Neural cell (in vitro differentiated cells): ENCODE measurements at regions not wholly inside any gene's neighbourhood (a gene's known extent, or its start where the extent isn't known, plus 50 kb on each side); places are given as distances from the start of the nearest gene placed in this dataset.

ENCODE experiments used
- H2AFZ ChIP-seq: fragments of 200-600, 300-800 bp; sonication (generic), shearing (Covaris generic); 2 replicates; pipeline ENCODE4 v1.6.0; 2014; ENCODE audit warnings: low read depth, mild to moderate bottlenecking, antibody characterized with exemption, low read length, moderate library complexity
- H3F3A ChIP-seq: fragments of 200-600 bp; shearing (Covaris generic); 2 replicates; pipeline ENCODE4 v1.6.1; 2016; ENCODE audit warnings: mild to moderate bottlenecking, moderate library complexity, mixed read lengths, antibody characterized with exemption, low read length; ENCODE audit not compliant: insufficient read depth, poor library complexity, severe bottlenecking
- H3K27ac ChIP-seq: fragments of 200-600, 300-800 bp; sonication (generic), shearing (Covaris generic); 2 replicates; pipeline ENCODE4 v1.5.1; 2014; ENCODE audit warnings: mild to moderate bottlenecking, low read length, moderate library complexity
- H3K27me3 ChIP-seq: fragments of 300-800, 200-600 bp; sonication (generic), shearing (Covaris generic); 2 replicates; pipeline ENCODE4 v1.6.0; 2014; ENCODE audit warnings: mild to moderate bottlenecking, low read depth, low read length, moderate library complexity; ENCODE audit not compliant: insufficient read depth
- H3K36me3 ChIP-seq: fragments of 300-800, 200-600 bp; sonication (generic), shearing (Covaris generic); 2 replicates; pipeline ENCODE4 v1.5.1; 2014; ENCODE audit warnings: mild to moderate bottlenecking, antibody characterized with exemption, low read length, moderate library complexity; ENCODE audit not compliant: insufficient read depth
- H3K4me2 ChIP-seq: fragments of 300-800, 200-600 bp; sonication (generic), shearing (Covaris generic); 2 replicates; pipeline ENCODE4 v1.6.0; 2014; ENCODE audit warnings: mild to moderate bottlenecking, low read length
- H3K4me3 ChIP-seq: fragments of 300-800, 200-600 bp; sonication (generic), shearing (Covaris generic); 2 replicates; pipeline ENCODE4 v1.5.1; 2014; ENCODE audit warnings: mild to moderate bottlenecking, low read length, moderate library complexity
- H3K79me2 ChIP-seq: fragments of 200-600 bp; shearing (Covaris generic); replicated peaks from 2 replicates; pipeline ENCODE4 v1.6.0; 2014; ENCODE audit warnings: mild to moderate bottlenecking, low read length, moderate library complexity; ENCODE audit not compliant: insufficient read depth
- H3K9ac ChIP-seq: fragments of 300-800, 200-600 bp; sonication (generic), shearing (Covaris generic); 2 replicates; pipeline ENCODE4 v1.6.1; 2016; ENCODE audit warnings: mild to moderate bottlenecking, low read length, mixed read lengths
- H3K9me2 ChIP-seq: fragments of 200-600 bp; shearing (Covaris generic); 2 replicates; pipeline ENCODE4 v1.6.1; 2016; ENCODE audit warnings: mild to moderate bottlenecking, low read length, mixed read lengths; ENCODE audit not compliant: insufficient read depth
- H3K9me3 ChIP-seq: fragments of 200-600, 300-800 bp; sonication (generic), shearing (Covaris generic); 2 replicates; pipeline ENCODE4 v1.6.1; 2016; ENCODE audit warnings: mild to moderate bottlenecking, mixed run types, low read length, moderate library complexity, mixed read lengths
- H4K20me1 ChIP-seq: fragments of 200-600 bp; shearing (Covaris generic); 2 replicates; pipeline ENCODE4 v1.6.1; 2016; ENCODE audit warnings: mild to moderate bottlenecking, mixed run types; ENCODE audit not compliant: insufficient read depth
- CTCF ChIP-seq: fragments of 450-650 bp; IDR thresholded peaks from 2 replicates; pipeline ENCODE4 v1.5.1; 2014; ENCODE audit warnings: antibody characterized with exemption, mild to moderate bottlenecking, moderate library complexity; ENCODE audit not compliant: poor library complexity, severe bottlenecking
- EP300 ChIP-seq: fragments of 450-650 bp; conservative IDR thresholded peaks from 2 replicates; pipeline ENCODE4 v1.6.1; 2014; ENCODE audit warnings: antibody characterized with exemption, mild to moderate bottlenecking, moderate library complexity; ENCODE audit not compliant: poor library complexity, severe bottlenecking
- EZH2 ChIP-seq: fragments of 200-600, 300-800 bp; shearing (Covaris generic), sonication (generic); IDR thresholded peaks from 2 replicates; pipeline ENCODE4 v1.6.1; 2014; ENCODE audit warnings: antibody characterized with exemption, low read length, borderline replicate concordance, mild to moderate bottlenecking; ENCODE audit not compliant: insufficient read depth, poor library complexity, severe bottlenecking
- MXI1 ChIP-seq: fragments of 450-650 bp; conservative IDR thresholded peaks from 2 replicates; pipeline ENCODE4 v1.6.1; 2014; ENCODE audit warnings: antibody characterized with exemption, mild to moderate bottlenecking; ENCODE audit not compliant: poor library complexity, severe bottlenecking
- POLR2AphosphoS5 ChIP-seq: IDR thresholded peaks from 2 replicates; pipeline ENCODE4 v1.6.1; 2012
- RAD21 ChIP-seq: fragments of 450-650 bp; conservative IDR thresholded peaks from 2 replicates; pipeline ENCODE4 v1.6.1; 2014; ENCODE audit warnings: antibody characterized with exemption, mild to moderate bottlenecking, moderate library complexity
- SMC3 ChIP-seq: fragments of 450-650 bp; conservative IDR thresholded peaks from 2 replicates; pipeline ENCODE4 v1.6.1; 2014; ENCODE audit warnings: antibody characterized with exemption, mild to moderate bottlenecking, moderate library complexity; ENCODE audit not compliant: poor library complexity
- TAF1 ChIP-seq: IDR thresholded peaks from 2 replicates; pipeline ENCODE4 v1.6.1; 2012; ENCODE audit warnings: low read depth
- TF ChIP-seq, protein P1 (sequence below): IDR thresholded peaks from 2 replicates; pipeline ENCODE4 v1.6.1; 2012; ENCODE audit warnings: borderline replicate concordance

- Histone ChIP-seq H3K27me3 (no peaks in the 10 kb centered on the region), H3K4me2 (no peak overlapping the region), H3K79me2 (no peaks in the 10 kb centered on the region), H3K9ac (no peak overlapping the region), H3K36me3 (no peaks in the 10 kb centered on the region), H2AFZ (no peak overlapping the region), H3K9me3 (no peaks in the 10 kb centered on the region), H3K27ac (no peak overlapping the region), H3K4me3 (no peak overlapping the region), H4K20me1 (no peaks in the 10 kb centered on the region), H3F3A (no peaks in the 10 kb centered on the region), H3K9me2 (no peaks in the 10 kb centered on the region)
- TF ChIP-seq EZH2 (no peak), MXI1 (no peak), TAF1 (no peak), POLR2AphosphoS5 (no peak), RAD21 (no peak), EP300 (no peak)
These were observed 623.8 kb downstream of the FAT4 start for GRCh38 chr4:125938541-125938940.

DNA sequence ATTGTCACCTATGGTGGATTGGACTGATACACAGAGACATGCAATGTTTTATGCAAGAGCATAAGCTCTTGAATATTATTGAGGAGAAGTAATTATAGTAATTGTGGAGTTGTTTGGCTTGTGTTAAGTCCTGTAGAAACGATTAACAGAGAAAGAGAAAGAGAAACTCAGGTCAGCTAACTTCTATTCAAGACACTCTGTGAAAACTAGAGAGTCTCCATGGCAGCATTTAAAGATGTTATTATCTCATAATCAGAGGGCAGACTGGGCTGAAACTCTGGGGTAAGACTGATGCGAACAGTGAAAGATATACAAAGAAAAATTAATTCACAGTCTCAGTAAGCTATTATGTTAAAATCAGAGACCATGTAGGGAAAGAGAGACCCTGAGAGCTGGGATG lies 625.7 kb downstream of the FAT4 start:
- Histone ChIP-seq H3K36me3 (no peaks in the 10 kb centered on the region), H4K20me1 (no peaks in the 10 kb centered on the region), H3K79me2 (no peaks in the 10 kb centered on the region), H2AFZ (no peak overlapping the region), H3K4me3 (no peak overlapping the region), H3K9ac (no peak overlapping the region), H3K9me2 (no peaks in the 10 kb centered on the region), H3K27ac (no peak overlapping the region), H3K9me3 (no peaks in the 10 kb centered on the region), H3F3A (no peaks in the 10 kb centered on the region), H3K4me2 (no peak overlapping the region), H3K27me3 (no peaks in the 10 kb centered on the region)
- no peak for TF ChIP-seq CTCF
- TF ChIP-seq SMC3, result no peak
- no peak for TF ChIP-seq EP300
- TF ChIP-seq, protein P1, sequence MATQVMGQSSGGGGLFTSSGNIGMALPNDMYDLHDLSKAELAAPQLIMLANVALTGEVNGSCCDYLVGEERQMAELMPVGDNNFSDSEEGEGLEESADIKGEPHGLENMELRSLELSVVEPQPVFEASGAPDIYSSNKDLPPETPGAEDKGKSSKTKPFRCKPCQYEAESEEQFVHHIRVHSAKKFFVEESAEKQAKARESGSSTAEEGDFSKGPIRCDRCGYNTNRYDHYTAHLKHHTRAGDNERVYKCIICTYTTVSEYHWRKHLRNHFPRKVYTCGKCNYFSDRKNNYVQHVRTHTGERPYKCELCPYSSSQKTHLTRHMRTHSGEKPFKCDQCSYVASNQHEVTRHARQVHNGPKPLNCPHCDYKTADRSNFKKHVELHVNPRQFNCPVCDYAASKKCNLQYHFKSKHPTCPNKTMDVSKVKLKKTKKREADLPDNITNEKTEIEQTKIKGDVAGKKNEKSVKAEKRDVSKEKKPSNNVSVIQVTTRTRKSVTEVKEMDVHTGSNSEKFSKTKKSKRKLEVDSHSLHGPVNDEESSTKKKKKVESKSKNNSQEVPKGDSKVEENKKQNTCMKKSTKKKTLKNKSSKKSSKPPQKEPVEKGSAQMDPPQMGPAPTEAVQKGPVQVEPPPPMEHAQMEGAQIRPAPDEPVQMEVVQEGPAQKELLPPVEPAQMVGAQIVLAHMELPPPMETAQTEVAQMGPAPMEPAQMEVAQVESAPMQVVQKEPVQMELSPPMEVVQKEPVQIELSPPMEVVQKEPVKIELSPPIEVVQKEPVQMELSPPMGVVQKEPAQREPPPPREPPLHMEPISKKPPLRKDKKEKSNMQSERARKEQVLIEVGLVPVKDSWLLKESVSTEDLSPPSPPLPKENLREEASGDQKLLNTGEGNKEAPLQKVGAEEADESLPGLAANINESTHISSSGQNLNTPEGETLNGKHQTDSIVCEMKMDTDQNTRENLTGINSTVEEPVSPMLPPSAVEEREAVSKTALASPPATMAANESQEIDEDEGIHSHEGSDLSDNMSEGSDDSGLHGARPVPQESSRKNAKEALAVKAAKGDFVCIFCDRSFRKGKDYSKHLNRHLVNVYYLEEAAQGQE, result no peak
- TF ChIP-seq MXI1, result no peak
- no peak for TF ChIP-seq RAD21
- TF ChIP-seq TAF1, result no peak
- TF ChIP-seq EZH2, result no peak
- no peak for TF ChIP-seq POLR2AphosphoS5
